ENCODE measurements at regions not wholly inside any gene's neighbourhood (a gene's known extent, or its start where the extent isn't known, plus 50 kb on each side); places are given as distances from the start of the nearest gene placed in this dataset.
"Not testable (repeated sequence)": the region's sequence is repeated elsewhere in the genome, so short reads cannot be mapped to it uniquely, and the experiment has no call there.

DNA sequence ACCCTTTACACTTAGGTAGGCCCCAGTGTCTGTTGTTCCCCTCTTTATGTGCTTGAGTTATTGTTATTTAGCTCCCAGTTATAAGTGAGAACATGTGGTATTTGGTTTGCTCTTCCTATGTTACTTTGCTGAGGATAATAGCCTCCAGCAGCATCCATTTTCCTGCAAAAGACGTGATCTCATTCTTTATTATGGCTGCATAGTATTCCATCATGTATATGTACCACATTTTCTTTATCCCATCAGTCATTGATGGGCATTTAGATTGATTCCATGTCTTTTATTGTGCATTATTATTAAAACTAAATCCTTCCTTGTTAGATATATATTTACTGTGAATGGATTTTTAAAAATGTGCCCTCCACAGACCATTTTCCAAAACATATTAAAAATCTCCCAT, 1137.3 kb upstream of the ADGRB3 start:
- Histone ChIP-seq H3K27me3 (ENCODE audit: control insufficient read depth, insufficient read depth, low read length) (no peaks in the 10 kb centered on the region), H3K27ac (ENCODE audit: low read depth, low read length) (no peak overlapping the region), H3K36me3 (ENCODE audit: control insufficient read depth, insufficient read depth, low read length) (no peaks in the 10 kb centered on the region), H3K9me3 (ENCODE audit: control insufficient read depth, insufficient read depth, low read length) (no peaks in the 10 kb centered on the region), H3K4me1 (ENCODE audit: control insufficient read depth, insufficient read depth, low read length) (no peaks in the 10 kb centered on the region), H3K9ac (ENCODE audit: low read depth, low read length) (no peak overlapping the region), H3K4me3 (ENCODE audit: low read depth, low read length) (no peak overlapping the region)

DNA sequence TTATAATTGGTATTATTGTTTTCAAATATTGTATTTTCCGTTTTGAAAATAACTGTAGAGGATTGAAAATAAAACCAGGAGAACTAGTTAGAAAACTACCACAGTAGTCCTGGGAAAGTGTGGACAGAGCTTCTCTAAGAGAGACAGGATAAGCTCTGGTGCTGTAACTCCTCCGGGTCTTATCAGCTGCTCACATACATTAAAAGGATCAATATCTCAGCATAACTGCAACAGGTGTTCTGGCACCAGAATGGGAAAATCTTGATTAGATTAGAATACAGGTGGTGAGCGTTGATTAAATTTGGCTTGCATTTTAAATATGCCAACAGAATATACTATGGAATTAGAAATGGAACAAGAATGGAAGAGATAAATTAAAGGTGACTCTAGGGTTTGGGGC, 1138.9 kb upstream of the ADGRB3 start:
- Histone ChIP-seq H3K9me3 (ENCODE audit: control insufficient read depth, insufficient read depth, low read length) (peaks cover 6% of the 10 kb centered on the region; the same call in 1 of the 2 replicates), H3K27ac (ENCODE audit: low read depth, low read length) (no peak overlapping the region), H3K36me3 (ENCODE audit: control insufficient read depth, insufficient read depth, low read length) (no peaks in the 10 kb centered on the region), H3K4me1 (ENCODE audit: control insufficient read depth, insufficient read depth, low read length) (no peaks in the 10 kb centered on the region), H3K4me3 (ENCODE audit: low read depth, low read length) (no peak overlapping the region), H3K27me3 (ENCODE audit: control insufficient read depth, insufficient read depth, low read length) (no peaks in the 10 kb centered on the region), H3K9ac (ENCODE audit: low read depth, low read length) (no peak overlapping the region)

DNA sequence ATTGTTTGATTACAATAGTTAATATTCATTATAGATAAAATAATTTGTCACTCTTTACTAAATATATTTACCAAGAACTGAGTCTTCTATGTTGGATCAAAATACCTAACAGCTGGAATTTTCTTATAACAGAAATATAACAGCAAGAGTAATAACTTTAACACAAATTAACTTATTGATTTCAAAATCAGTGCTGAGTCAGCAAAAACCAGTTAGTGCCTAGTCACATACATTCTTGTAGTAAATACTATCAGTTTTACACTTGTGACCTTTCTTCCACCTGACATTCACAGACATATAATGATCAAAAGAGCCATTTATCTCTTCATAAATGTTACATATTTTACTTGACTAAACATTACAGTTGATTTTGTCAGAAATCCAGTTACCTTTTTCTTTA, 1141.4 kb upstream of the ADGRB3 start:
- no peaks in the 10 kb centered on the region for H3K27me3 ChIP-seq (ENCODE audit: control insufficient read depth, insufficient read depth, low read length)
- H3K36me3 ChIP-seq (ENCODE audit: control insufficient read depth, insufficient read depth, low read length) = no peaks in the 10 kb centered on the region
- H3K9ac ChIP-seq (ENCODE audit: low read depth, low read length) = no peak overlapping the region
- no peak overlapping the region for H3K27ac ChIP-seq (ENCODE audit: low read depth, low read length)
- H3K4me1 ChIP-seq (ENCODE audit: control insufficient read depth, insufficient read depth, low read length) = no peaks in the 10 kb centered on the region
- peaks cover 7% of the 10 kb centered on the region; the same call in 1 of the 2 replicates for H3K9me3 ChIP-seq (ENCODE audit: control insufficient read depth, insufficient read depth, low read length)
- no peak overlapping the region for H3K4me3 ChIP-seq (ENCODE audit: low read depth, low read length)

DNA sequence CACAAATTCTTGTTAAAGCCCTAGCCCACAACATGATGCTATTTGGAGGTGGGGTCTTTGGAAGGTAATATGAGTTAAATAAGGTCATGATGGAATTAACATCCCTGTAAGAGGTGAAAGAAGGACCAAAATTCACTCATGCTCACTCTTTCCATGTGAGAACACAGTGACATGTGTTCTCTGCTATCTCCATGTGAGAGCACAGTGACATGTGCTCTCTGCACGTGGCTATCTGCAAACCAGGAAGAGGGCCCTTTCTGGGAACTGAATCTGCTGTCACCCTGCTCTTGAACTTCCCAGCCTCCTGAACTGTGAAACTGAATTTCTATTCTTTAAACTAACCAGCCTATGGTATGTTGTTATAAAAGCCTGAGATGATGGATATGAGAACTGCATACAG, 1159.4 kb upstream of the ADGRB3 start:
- Histone ChIP-seq H3K27ac (ENCODE audit: low read depth, low read length) (no peak overlapping the region), H3K4me1 (ENCODE audit: control insufficient read depth, insufficient read depth, low read length) (no peaks in the 10 kb centered on the region), H3K4me3 (ENCODE audit: low read depth, low read length) (no peak overlapping the region), H3K9me3 (ENCODE audit: control insufficient read depth, insufficient read depth, low read length) (peaks cover 5% of the 10 kb centered on the region; the same call in 1 of the 2 replicates), H3K27me3 (ENCODE audit: control insufficient read depth, insufficient read depth, low read length) (no peaks in the 10 kb centered on the region), H3K36me3 (ENCODE audit: control insufficient read depth, insufficient read depth, low read length) (no peaks in the 10 kb centered on the region), H3K9ac (ENCODE audit: low read depth, low read length) (no peak overlapping the region)

DNA sequence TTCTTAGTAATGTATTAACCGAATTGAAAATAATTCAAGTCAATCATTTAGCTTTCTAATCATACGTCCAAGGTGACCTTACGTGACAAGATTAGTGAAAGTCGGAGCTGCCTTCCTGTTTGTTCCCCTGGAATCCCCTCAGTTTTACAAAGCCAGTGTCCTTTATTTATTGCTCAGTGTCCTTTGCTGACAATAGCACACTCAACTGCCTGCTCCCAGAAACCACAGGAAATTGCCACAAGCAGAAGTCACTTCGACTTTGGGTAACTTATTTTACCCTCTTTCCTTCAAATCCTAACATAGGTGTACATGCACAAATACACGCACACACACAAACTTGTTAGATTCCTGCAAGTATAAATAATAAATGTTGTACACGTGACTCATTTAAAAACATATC, 1167.7 kb upstream of the ADGRB3 start:
- no peak overlapping the region for H3K27ac ChIP-seq (ENCODE audit: low read depth, low read length)

DNA sequence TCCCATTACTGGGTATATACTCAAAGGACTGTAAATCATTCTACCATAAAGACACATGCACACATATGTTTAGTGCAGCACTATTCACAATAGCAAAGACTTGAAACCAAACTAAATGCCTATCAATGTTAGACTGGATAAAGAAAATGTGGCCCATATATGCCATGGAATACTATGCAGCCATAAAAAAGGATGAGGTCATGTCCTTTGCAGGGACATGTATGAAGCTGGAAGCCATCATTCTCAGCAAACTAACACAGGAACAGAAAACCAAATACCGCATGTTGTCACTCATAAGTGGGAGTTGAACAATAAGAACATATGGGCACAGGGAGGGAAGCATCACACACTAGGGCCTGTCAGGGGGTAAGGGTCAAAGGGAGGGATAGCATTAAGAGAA, 1172.4 kb upstream of the ADGRB3 start:
- not testable (repeated sequence) for H3K4me1 ChIP-seq (ENCODE audit: control insufficient read depth, insufficient read depth, low read length); H3K9ac ChIP-seq (ENCODE audit: low read depth, low read length); H3K27ac ChIP-seq (ENCODE audit: low read depth, low read length); H3K27me3 ChIP-seq (ENCODE audit: control insufficient read depth, insufficient read depth, low read length); H3K4me3 ChIP-seq (ENCODE audit: low read depth, low read length); H3K36me3 ChIP-seq (ENCODE audit: control insufficient read depth, insufficient read depth, low read length)
- H3K9me3 ChIP-seq (ENCODE audit: control insufficient read depth, insufficient read depth, low read length) = peaks cover 32% of the 10 kb centered on the region

More for the DNA sequence above, 1167.7 kb upstream of the ADGRB3 start:
- Histone ChIP-seq H3K4me3 (ENCODE audit: low read depth, low read length) (no peak overlapping the region), H3K27me3 (ENCODE audit: control insufficient read depth, insufficient read depth, low read length) (no peaks in the 10 kb centered on the region), H3K4me1 (ENCODE audit: control insufficient read depth, insufficient read depth, low read length) (no peaks in the 10 kb centered on the region), H3K9ac (ENCODE audit: low read depth, low read length) (no peak overlapping the region), H3K9me3 (ENCODE audit: control insufficient read depth, insufficient read depth, low read length) (peaks cover 4% of the 10 kb centered on the region; the same call in 1 of the 2 replicates), H3K36me3 (ENCODE audit: control insufficient read depth, insufficient read depth, low read length) (no peaks in the 10 kb centered on the region)

DNA sequence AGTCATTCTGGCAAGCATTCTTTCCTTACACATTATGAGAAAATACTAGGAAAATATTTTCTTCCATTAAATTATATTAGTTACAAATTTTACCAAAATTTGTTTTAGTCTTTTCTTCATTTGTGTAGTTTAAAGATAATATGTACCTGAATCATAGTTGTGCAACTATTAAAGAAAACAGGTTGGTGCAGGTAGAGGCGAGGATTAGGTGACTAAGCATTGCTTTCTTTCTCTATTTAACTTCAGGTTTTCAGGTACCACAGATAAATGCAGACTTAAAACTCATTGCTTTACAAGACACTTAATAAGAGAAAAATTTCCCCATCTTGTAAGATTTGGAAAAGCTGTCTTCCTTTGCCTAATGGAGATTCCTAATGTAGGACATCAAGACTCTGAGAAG, 1175.5 kb upstream of the ADGRB3 start:
- H3K36me3 ChIP-seq (ENCODE audit: control insufficient read depth, insufficient read depth, low read length) = no peaks in the 10 kb centered on the region
- H3K4me1 ChIP-seq (ENCODE audit: control insufficient read depth, insufficient read depth, low read length) = no peaks in the 10 kb centered on the region
- no peaks in the 10 kb centered on the region for H3K27me3 ChIP-seq (ENCODE audit: control insufficient read depth, insufficient read depth, low read length)
- H3K27ac ChIP-seq (ENCODE audit: low read depth, low read length) = no peak overlapping the region
- no peak overlapping the region for H3K9ac ChIP-seq (ENCODE audit: low read depth, low read length)
- peaks cover 32% of the 10 kb centered on the region for H3K9me3 ChIP-seq (ENCODE audit: control insufficient read depth, insufficient read depth, low read length)
- no peak overlapping the region for H3K4me3 ChIP-seq (ENCODE audit: low read depth, low read length)

DNA sequence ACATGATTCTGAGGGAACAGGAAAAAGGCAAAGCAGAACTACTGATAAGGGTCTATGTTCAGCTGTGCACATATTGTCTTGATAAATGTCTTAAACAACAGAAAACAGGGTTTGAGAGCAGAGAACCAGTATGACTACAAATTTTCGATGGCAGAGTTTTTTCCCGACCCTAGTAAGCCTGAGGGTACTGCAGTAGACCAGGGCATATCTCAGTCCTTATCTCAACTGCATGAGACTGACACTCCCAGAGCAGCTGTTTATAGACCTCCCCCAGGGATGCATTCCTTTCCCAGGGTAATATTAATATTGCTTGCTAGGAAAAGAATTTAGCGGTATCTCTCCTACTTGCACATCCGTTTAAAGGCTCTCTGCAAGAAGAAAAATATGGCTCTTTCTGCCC, 1176.8 kb upstream of the ADGRB3 start:
- no peaks in the 10 kb centered on the region for H3K36me3 ChIP-seq (ENCODE audit: control insufficient read depth, insufficient read depth, low read length)
- H3K9ac ChIP-seq (ENCODE audit: low read depth, low read length) = no peak overlapping the region
- peaks cover 32% of the 10 kb centered on the region for H3K9me3 ChIP-seq (ENCODE audit: control insufficient read depth, insufficient read depth, low read length)
- no peak overlapping the region for H3K27ac ChIP-seq (ENCODE audit: low read depth, low read length)
- no peak overlapping the region for H3K4me3 ChIP-seq (ENCODE audit: low read depth, low read length)
- no peaks in the 10 kb centered on the region for H3K27me3 ChIP-seq (ENCODE audit: control insufficient read depth, insufficient read depth, low read length)
- no peaks in the 10 kb centered on the region for H3K4me1 ChIP-seq (ENCODE audit: control insufficient read depth, insufficient read depth, low read length)

DNA sequence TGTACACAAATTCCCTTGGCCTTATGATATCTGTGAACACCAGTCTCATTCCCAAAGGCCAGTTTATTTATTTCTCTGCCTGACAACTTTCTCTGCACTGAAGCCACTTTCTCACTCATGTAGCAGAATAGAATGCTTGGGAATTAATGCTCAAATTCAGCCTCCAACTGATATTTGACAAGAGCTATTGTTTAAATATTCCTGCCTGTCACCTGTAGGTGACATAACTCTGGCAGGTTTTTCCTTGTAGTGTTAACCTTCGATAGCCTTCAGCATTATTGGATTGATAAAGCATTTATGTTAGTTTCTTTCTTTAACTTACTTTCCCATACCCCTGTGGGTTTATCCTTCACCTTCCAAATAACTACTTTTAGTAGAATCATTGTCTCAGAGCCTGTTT, 1183.2 kb upstream of the ADGRB3 start:
- Histone ChIP-seq H3K27ac (ENCODE audit: low read depth, low read length) (no peak overlapping the region), H3K36me3 (ENCODE audit: control insufficient read depth, insufficient read depth, low read length) (no peaks in the 10 kb centered on the region), H3K9me3 (ENCODE audit: control insufficient read depth, insufficient read depth, low read length) (no peaks in the 10 kb centered on the region), H3K9ac (ENCODE audit: low read depth, low read length) (no peak overlapping the region), H3K4me3 (ENCODE audit: low read depth, low read length) (no peak overlapping the region), H3K4me1 (ENCODE audit: control insufficient read depth, insufficient read depth, low read length) (no peaks in the 10 kb centered on the region), H3K27me3 (ENCODE audit: control insufficient read depth, insufficient read depth, low read length) (no peaks in the 10 kb centered on the region)

DNA sequence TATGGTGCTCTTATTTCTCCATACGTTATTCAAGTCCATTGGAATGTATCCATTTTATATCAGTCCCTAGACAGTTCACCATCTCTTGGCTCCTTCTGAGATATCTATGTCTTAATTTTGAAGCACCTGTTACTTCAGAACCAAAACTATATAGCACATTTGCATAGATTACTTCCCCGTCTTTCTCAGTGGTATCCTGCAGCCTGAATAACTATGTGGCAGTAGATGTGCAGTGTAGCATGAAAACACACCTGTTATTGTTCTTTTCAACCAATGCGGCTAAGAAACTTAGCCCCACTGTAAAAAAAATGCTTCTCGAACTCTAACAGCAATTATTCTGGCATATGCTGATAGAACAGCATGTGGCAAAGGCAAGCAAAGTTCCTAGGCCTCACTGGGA, 1184.4 kb upstream of the ADGRB3 start:
- no peak overlapping the region for H3K9ac ChIP-seq (ENCODE audit: low read depth, low read length)
- no peak overlapping the region for H3K27ac ChIP-seq (ENCODE audit: low read depth, low read length)
- H3K36me3 ChIP-seq (ENCODE audit: control insufficient read depth, insufficient read depth, low read length) = no peaks in the 10 kb centered on the region
- H3K4me3 ChIP-seq (ENCODE audit: low read depth, low read length) = no peak overlapping the region
- H3K4me1 ChIP-seq (ENCODE audit: control insufficient read depth, insufficient read depth, low read length) = no peaks in the 10 kb centered on the region
- H3K9me3 ChIP-seq (ENCODE audit: control insufficient read depth, insufficient read depth, low read length) = no peaks in the 10 kb centered on the region
- H3K27me3 ChIP-seq (ENCODE audit: control insufficient read depth, insufficient read depth, low read length) = no peaks in the 10 kb centered on the region

DNA sequence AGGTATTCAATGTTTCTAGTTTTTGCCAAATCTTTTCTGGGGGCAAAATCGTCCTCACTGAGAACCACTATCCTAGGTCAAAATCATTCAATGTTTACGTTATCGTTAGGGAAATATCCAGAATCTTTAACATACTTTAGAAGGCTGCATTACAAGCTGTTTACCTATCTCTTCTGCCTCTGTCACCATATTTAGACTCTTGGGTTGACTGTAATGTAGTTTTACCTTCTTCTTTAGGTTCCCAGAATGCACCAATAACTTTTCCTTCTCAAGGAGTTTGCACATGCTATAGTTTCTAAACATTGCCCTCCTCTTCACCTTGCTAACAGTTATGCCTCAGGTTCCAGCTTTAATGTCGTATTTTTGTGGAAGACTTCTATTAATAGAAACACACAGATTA, 1185.5 kb upstream of the ADGRB3 start:
- Histone ChIP-seq H3K27me3 (ENCODE audit: control insufficient read depth, insufficient read depth, low read length) (no peaks in the 10 kb centered on the region), H3K9ac (ENCODE audit: low read depth, low read length) (no peak overlapping the region), H3K27ac (ENCODE audit: low read depth, low read length) (no peak overlapping the region), H3K9me3 (ENCODE audit: control insufficient read depth, insufficient read depth, low read length) (no peaks in the 10 kb centered on the region), H3K4me1 (ENCODE audit: control insufficient read depth, insufficient read depth, low read length) (no peaks in the 10 kb centered on the region), H3K36me3 (ENCODE audit: control insufficient read depth, insufficient read depth, low read length) (no peaks in the 10 kb centered on the region), H3K4me3 (ENCODE audit: low read depth, low read length) (no peak overlapping the region)

DNA sequence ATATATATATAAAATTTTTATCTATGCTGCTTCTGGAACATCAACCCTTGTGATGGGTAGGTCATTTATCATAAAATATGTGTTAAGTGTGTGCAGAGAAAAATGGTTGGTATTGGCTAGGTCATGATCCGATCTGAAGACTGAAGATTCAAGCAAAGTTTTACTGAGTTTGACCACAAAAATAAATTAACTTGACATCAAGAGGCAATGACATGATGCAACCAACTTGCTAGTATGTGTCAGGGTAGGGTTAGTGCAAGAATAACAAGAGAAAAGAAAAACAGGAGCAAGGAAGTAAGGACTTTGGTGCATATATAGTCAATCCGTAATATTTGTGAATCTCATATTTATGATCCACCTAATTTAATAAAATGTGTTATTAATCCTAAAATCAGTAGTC, 1202.0 kb upstream of the ADGRB3 start:
- Histone ChIP-seq H3K27ac (ENCODE audit: low read depth, low read length) (no peak overlapping the region), H3K4me3 (ENCODE audit: low read depth, low read length) (no peak overlapping the region), H3K36me3 (ENCODE audit: control insufficient read depth, insufficient read depth, low read length) (no peaks in the 10 kb centered on the region), H3K9me3 (ENCODE audit: control insufficient read depth, insufficient read depth, low read length) (no peaks in the 10 kb centered on the region), H3K9ac (ENCODE audit: low read depth, low read length) (no peak overlapping the region), H3K27me3 (ENCODE audit: control insufficient read depth, insufficient read depth, low read length) (no peaks in the 10 kb centered on the region), H3K4me1 (ENCODE audit: control insufficient read depth, insufficient read depth, low read length) (no peaks in the 10 kb centered on the region)
